Kidney epithelial cell (primary cell): ENCODE measurements at regions not wholly inside any gene's neighbourhood (a gene's known extent, or its start where the extent isn't known, plus 50 kb on each side); places are given as distances from the start of the nearest gene placed in this dataset.

Source experiments
- DNase-seq: peaks from one replicate; pipeline ENCODE4 v3.0.0-alpha.2; 2010; ENCODE audit warnings: low read depth
- H3K27me3 ChIP-seq: 2 replicates; pipeline ENCODE4 v1.6.0; 2011; ENCODE audit warnings: low read length; ENCODE audit not compliant: control insufficient read depth, insufficient read depth
- H3K36me3 ChIP-seq: 2 replicates; pipeline ENCODE4 v1.5.1; 2011; ENCODE audit warnings: low read length; ENCODE audit not compliant: control insufficient read depth, insufficient read depth
- H3K4me3 ChIP-seq: 2 replicates; pipeline ENCODE4 v1.5.1; 2011; ENCODE audit warnings: low read depth, mild to moderate bottlenecking, control low read depth, low read length
- CTCF ChIP-seq: IDR thresholded peaks from 2 replicates; pipeline ENCODE4 v1.5.1; 2011; ENCODE audit warnings: mild to moderate bottlenecking, moderate library complexity, low read length, control low read depth, inconsistent platforms; ENCODE audit not compliant: insufficient read depth, poor library complexity, severe bottlenecking

GRCh38 chr1:234546890-234547788, 62.8 kb downstream of the IRF2BP2 start:
- no peaks in the 10 kb centered on the region for H3K27me3 ChIP-seq
- H3K36me3 ChIP-seq: no peaks in the 10 kb centered on the region
- no peak for TF ChIP-seq CTCF
- DNase-seq: no peak
- no peak overlapping the region for H3K4me3 ChIP-seq

- no peak overlapping the region for H3K4me3 ChIP-seq
- TF ChIP-seq CTCF: no peak
- H3K36me3 ChIP-seq: no peaks in the 10 kb centered on the region
- no peaks in the 10 kb centered on the region for H3K27me3 ChIP-seq
- DNase-seq: no peak
Measured at GRCh38 chr1:234546387-234546704, 63.6 kb downstream of the IRF2BP2 start.

DNA sequence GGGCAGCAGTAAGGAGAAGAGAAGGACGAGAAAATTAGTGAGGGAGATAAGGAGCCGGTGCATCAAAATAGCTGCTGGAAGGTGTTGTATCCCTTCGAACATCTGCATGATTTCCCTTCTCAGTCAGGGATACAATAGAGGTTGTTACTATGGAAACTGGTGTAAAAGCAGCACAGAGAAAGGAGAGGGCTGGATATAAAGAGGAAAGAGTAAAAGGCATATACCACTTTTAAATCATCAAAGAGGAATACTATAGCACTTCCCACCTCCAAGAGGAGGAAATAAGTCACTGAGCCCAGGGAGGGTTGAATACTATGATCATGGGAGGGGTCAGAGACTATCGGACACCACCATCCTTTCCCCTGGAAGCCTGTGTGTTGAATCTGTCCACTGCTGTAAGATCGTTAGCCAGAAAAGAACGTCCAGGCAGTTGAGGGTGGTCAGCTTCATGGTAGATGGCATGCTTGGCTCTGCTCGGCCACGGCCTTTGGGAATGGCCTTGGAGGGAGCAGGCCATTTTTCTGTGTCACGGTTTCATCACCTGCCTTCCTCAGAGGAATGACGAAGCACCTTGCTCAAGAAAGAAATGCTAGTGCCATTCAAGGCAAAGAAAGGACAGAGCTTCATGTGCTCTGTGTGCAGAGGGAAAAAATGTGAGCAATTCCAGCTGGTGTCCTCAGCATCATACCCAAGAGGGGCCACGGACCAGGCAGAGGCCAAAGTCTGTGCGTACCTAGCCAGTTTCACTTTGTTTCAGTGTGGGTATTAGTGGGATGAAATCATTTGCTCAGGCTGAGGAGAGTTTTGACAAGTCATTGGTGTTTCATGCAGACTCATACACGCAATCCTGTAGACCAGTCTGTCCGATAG, 64.2 kb downstream of the IRF2BP2 start:
- no peaks in the 10 kb centered on the region for H3K27me3 ChIP-seq
- no peak for TF ChIP-seq CTCF
- no peak for DNase-seq
- no peak overlapping the region for H3K4me3 ChIP-seq
- no peaks in the 10 kb centered on the region for H3K36me3 ChIP-seq

DNA sequence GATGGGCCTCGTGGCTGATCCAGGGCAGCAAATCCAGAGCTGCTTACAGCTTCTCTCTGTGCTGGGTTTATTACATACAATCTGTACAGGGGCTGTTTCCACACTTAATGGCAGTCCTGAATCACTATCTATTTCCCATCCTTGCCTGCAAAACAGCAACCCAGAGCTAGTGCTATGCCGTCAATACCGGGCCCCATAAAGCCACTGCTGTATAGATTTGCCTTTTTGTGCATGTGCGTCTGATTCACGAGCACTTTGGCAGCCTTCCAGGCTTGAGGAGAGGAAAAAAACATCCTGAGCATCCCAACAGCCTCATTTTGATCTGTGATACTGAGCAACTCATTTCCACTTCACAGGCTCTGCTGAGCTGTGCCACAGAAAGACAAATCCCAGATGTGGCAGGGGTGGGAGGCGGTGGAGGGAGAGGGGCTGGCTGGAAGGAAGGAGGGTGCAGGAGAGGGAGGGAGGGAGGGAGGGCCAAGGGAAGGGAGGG, 65.2 kb upstream of the TARBP1 start:
- no peaks in the 10 kb centered on the region for H3K36me3 ChIP-seq
- peak; percentile 77 for DNase-seq
- TF ChIP-seq CTCF: no peak
- no peaks in the 10 kb centered on the region for H3K27me3 ChIP-seq
- no peak overlapping the region for H3K4me3 ChIP-seq

DNA sequence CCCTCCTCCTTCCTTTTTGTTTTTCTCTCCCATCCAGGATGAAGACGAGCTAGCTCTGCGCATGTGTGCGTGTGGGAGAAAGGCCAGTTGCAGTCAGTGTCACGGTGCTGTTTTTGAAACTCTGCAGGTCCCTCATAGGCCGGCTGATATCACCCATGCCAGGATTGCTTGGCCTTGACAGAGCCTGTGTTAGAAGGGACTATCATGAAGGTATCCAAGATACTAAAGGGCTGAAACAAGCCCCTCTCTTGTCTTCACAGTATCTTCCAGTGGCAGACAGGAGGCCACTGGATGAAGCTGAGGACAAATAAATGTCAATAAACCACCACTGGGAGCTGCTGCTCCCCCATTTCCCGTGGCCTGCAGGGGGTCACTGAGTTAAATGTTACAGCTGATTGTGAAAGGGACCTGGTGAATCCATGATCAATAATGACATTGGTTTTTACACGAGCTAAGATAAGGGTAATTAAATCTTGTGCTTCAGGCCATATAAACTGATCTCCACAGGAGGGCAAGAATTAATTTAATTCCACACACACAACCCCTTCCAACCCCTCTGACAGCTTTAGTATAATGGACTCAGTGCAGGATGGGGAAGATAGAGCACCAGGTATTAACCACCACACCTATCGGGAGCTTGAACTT, 64.6 kb upstream of the TARBP1 start:
- no peaks in the 10 kb centered on the region for H3K36me3 ChIP-seq
- no peak for TF ChIP-seq CTCF
- no peaks in the 10 kb centered on the region for H3K27me3 ChIP-seq
- DNase-seq: no peak
- H3K4me3 ChIP-seq: no peak overlapping the region
